ENCODE measurements at regions not wholly inside any gene's neighbourhood (a gene's known extent, or its start where the extent isn't known, plus 50 kb on each side); places are given as distances from the start of the nearest gene placed in this dataset.

DNA sequence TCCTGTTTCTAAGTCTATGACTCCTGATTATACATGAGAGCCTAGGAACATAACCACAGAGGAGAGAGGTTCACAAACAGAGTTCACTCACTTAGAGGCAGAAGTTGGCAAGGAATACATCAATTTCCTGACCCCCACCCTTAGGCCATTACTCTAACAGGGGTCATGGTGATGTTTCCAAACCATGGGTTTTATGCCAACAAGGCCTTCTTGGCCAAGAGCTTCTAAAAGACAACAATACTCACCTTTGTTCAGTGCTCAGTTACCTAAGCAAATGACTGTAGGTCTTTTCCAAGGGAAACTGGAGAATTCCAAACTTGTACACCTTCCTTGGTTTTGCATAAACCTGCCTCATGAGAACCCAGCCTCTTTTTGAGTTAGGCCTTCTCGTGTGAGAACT, 52.6 kb downstream of the ERICH4 start:
- no peak for DNase-seq (ENCODE audit: low read depth in 2 of 3, low spot score in 2 of 3)

DNA sequence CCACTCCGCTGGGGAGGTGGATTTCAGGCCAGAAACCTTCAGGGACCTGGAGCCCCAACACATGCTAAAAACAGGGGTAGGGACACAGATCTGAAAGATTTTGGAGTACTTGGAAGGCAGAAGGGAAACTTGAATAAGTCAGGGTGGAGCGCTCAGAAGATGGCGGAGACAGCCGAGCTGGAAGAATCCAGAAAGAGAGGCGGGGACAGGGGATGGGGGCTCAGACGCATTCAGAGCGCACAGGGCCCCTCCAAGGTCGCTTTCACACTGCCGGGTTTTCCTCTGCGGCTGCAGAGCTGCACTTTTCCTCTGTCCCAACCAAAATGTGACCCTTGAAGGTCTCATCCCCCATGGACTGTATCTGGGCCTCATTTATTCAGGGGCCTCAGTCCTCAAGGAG, 56.9 kb downstream of the ERICH4 start:
- no peak for DNase-seq (ENCODE audit: low read depth in 2 of 3, low spot score in 2 of 3)

DNA sequence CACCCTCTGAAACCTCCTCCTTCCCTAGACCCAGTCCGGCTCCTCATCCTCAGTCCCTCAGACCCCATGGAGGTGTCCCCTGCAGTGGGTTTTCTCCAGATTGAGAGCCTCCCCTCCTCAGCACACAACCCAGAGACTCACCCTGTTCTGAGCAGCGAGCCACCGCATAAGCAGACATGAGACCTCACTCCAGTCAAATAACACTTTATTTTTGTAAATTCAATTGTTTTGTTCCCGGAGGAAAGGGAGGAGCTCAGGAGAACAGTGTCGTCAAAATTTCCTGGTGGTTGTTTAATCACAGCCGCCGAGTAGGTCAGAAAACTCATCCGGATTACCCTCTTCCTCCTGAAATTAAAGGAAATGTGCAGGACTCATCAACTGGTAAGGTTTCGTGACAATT, 57.5 kb downstream of the ERICH4 start:
- no peak for DNase-seq (ENCODE audit: low read depth in 2 of 3, low spot score in 2 of 3)

DNA sequence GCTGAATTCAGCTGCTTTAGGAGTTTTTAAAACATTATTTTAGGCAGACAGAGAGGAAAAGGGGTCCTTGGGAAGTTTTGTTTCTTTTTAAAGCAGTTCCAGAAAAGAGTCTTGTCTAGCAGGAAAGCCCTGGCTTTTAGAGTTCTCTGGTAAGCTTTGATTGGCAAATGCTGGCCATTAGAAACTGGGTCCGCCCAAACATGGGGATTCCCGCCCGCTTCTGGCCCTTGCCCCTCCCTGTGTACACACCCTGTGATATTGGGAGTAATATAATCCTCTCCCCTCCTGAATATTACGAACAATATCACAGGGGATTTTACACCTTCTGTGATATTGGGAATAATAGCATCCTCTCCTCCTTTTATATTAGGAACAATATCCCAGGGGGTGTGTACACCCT, 58.9 kb downstream of the ERICH4 start:
- DNase-seq (ENCODE audit: low read depth in 2 of 3, low spot score in 2 of 3) = no peak

DNA sequence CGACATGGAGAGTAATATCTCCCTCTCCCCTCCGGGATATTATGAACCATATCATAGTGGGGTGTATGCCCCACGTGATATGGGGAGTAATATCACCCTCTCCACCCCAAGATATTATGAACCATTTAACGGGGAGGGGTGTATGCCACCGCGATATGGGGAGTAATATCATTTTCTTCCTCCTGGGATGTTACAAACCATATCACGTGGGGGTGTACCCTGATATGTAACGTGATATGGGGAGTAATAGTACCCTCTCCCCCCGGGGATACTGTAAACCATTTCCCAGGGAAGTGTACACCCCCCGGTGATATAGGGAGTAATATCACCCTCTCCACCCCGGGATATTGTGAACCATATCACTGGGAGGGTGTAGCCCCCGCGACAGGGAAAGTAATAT, 62.1 kb downstream of the ERICH4 start:
- no peak for DNase-seq (ENCODE audit: low read depth in 2 of 3, low spot score in 2 of 3)

DNA sequence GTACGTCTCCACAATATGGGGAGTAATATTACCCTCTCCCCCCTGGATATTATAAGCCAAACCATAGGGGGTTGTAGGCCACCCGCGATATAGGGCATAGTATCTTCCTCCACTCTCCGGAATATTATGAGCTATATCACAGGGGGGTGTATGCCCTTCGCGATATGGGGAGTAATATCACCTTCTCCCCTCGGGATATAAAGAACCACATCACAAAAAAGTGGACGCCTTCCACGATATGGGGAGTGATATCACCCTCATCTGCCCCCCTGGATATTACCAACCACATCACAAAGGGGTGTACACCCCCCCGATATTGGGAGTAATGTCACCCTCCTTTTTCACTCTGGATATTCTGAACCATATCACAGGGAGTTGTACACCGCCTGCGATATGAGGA, 65.5 kb upstream of the CEACAM21 start:
- no peak for DNase-seq (ENCODE audit: low read depth in 2 of 3, low spot score in 2 of 3)

DNA sequence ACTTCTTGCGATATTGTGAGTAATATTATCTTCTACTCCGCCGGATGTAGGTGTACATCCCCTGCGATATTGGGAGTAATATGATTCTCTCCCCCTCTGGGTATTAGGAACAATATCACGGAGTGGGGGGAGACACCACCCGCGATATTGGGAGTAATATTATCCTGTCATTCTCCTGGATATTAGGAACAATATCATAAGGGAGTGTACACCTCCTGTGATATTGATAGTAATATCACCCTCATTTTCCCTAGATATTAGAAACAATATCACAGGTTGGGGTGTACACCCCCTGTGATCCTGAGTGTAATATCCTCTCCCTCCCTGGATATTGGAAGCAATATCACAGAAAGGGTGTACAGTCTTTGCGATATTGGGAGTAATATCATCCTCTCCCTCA, 64.3 kb upstream of the CEACAM21 start:
- DNase-seq (ENCODE audit: low read depth in 2 of 3, low spot score in 2 of 3) = no peak

DNA sequence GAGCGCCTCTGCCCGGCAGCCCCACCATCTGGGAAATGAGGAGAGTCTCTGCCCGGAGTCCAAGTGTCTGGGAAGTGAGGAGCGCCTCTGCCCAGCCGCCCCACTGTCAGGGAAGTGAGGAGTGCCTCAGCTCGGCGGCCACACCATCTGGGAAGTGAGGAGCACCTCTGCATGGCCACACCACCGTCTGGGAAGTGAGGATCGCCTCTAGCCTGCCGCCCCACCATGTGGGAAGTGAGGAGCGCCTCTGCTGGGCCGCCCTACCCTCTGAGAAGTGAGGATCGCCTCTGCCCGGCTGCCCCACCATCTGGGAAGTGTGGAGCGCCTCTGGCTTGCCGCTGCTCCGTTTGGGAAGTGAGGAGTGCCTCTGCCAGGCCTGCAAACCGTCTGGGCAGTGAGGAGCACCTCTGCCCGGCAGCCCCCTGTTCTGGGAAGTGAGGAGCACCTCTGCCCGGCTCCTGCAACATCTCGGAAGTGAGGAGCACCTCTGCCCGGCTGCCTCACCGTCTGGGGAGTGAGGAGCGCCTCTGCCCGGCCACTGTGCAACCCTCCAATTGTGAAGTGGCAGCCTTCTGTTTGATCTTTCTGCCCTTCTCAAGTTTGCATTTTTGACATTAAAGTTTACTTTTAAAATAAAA, 60.8 kb upstream of the CEACAM21 start:
- DNase-seq (ENCODE audit: low read depth in 2 of 3, low spot score in 2 of 3) = no peak

DNA sequence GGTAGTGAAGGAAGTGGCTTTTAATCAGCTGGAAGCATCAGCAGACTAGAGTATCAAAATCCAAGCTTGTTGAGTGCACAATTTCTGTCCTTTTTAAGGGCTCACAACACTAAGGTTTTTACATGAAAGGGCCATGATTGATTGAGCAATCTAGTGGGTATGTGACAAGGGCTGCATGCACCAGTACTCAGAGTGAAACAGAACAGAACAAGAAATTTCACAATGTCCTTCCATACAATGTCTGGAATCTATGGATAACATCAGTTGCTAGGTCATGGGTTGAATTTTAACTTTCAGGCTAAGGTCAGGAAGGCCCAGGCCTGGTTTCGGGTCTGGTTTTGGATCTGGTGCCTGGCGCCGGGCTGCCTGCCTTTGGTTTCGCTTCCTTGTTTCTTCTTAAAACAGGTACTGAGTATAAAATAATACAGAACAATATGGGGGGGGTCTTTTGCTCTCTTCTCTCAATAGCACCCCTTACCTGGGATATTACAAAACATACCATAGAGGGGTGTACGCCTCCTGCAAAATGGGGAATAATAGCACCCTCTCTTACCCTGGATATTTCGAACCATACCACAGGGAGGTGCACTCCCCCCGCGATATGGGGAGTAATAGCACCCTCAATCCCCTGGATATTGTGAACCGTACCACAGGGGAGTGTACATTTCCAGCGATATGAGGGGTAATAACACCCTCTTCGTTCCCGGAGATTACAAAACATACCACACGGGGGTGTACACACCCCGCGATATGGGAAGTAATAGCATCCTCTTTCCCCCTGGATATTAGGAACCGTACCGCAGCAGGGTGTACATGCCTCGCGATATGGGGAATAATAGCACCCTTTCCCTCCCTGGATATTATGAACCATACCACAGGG, 59.4 kb upstream of the CEACAM21 start:
- DNase-seq (ENCODE audit: low read depth in 2 of 3, low spot score in 2 of 3) = peak in 1 of 3 donors; percentile 57

DNA sequence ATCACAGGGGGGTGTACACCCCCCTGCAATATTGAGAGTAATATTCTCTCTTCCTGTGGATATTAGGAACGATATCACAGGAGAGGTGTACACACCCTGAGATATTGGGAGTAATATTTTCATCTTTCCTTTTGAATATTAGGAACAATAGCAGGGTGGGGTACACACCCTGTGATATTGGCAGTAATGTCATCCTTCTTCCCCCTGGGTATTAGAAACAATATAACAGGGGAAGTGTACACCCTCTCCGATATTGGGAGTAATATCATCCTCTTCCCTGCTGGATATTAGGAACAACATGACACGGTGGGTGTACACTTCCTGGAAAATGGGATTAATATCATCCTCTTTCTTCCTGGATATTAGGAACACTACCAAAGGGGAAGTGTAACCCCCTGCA, 57.8 kb upstream of the CEACAM21 start:
- DNase-seq (ENCODE audit: low read depth in 2 of 3, low spot score in 2 of 3) = no peak

DNA sequence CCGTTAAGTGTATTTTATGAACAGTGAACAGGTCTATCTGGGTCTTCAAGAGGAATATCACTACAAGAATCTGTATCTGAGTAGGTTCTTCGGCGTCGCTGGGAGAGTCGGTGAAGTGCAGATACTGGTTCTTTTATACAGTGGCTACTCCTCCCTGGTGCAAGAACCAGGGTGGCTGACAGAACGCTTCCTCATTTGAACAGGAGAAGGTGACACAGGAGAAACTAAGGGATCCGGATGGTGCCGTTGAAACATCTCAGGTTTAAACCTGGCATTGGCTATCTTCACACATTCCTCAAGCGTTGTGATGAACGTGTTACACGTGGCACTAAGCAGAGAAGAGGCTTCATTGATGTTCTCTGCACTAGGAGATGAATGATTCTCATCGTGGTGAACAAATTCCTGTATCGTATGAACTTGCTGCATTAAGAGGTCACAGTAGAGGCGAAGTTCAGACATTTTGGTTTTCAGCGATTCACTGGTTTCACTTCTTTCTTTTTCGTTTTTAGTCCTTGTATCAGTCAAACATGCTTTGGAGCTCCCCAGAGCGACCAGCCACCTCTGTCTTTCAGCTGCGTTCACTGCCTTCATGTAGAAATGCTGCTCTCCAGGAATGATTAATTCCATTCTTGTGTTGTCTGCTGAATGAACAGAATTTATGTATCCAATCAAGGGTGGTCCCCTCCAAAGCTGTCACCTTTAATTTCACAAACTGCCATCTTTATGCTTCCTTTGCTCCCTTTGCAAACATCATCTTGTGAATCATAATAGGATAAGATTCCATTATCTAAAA, 54.6 kb upstream of the CEACAM21 start:
- DNase-seq (ENCODE audit: low read depth in 2 of 3, low spot score in 2 of 3) = peak in 1 of 3 donors; percentile 39

DNA sequence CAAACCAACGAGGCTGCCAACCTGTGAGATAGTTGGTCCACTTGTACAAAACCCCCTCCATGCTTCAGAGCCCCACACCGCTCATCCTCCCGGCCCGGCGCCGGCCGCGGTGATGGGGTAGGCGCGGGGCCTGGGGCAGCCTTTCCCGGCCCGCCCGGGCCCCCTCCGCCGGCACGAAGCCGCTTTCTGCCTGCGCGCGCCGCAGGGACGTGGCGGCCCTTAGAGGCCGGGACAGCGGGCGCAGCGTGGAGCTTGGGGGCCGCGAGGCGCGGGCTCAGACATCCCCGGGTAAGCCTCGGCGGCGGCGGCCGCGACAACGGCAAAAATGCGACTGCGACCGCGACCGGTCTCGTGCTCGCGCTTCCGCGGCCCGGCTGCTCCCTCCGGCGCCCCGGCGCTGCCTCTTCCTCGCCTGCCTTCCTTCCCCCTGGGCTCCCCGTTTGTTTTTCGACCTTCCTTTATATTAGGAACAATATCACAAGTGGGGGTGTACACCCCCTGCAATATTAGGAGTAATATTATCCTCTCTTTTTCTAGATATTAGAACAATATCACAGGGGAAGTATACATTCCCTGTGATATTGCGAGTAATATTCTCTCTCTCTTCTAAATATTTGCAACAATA, 53.9 kb upstream of the CEACAM21 start:
- peak in 1 of 3 donors; percentile 42 for DNase-seq (ENCODE audit: low read depth in 2 of 3, low spot score in 2 of 3)

DNA sequence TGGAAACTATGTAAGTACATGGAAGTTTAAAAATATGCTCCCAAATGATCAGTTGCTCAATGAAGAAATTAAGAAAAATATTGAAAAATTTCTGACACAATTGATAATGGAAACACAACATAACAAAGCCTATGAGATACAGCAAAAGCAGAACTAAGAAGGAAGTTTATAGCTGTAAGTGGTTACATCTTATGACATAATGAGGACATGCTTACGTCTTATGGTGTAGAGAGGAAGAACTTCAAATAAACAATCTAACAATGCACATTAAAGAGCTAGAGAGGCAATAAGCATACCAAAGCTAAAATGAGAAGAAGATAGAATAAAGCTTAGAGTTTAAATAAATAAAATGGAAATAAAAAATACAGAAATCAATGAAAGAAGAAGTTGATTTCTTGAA, 50.0 kb upstream of the CEACAM21 start:
- DNase-seq (ENCODE audit: low read depth in 2 of 3, low spot score in 2 of 3) = peak in 1 of 3 donors; percentile 39
